Forelimb muscle (tissue), 1 donor: ENCODE measurements at regions not wholly inside any gene's neighbourhood (a gene's known extent, or its start where the extent isn't known, plus 50 kb on each side); places are given as distances from the start of the nearest gene placed in this dataset.

Experiments used
- DNase-seq: peaks from one replicate; pipeline ENCODE4 v3.0.0-alpha.2; 2013; ENCODE audit warnings: low read depth

DNA sequence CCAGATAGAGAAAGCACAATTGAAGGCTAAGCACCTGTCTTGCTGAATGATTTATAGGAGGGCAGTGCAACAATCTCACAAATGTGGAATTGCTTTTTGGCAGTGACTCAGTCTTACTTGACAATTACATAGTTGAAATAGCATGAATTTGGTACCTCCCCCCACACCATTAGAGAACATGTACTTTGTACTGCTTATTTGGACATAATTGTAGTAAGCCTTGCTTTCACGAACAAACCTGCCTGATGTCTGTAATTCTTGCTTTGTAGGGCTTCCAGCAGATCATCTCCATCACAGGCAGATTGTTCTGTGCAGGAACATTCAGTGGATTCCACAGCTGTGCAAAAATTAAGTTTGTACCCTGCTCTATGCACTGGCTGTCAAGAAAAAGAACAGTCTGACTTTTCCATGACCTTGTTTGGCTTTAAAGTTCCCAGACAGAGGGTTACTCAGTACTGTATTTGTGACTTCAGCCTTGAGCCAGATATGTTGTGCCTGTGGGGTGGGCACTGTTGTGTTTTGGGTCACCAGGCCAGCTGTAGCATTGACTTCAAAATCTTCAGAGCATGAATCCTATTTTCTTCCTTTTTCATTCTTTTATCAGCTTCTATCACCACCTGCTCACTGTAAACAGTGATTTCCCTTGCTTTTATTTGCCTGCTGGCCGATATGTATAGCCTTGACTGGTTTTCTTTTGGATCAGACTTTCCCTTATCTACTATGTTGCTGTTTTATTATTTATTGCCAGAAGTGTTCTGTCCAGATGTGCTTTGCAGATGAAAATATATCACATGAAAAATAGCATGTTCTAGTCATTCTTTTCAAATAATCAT lies 941.0 kb upstream of the CHORDC1 start:
- peak; percentile 11 for DNase-seq

DNA sequence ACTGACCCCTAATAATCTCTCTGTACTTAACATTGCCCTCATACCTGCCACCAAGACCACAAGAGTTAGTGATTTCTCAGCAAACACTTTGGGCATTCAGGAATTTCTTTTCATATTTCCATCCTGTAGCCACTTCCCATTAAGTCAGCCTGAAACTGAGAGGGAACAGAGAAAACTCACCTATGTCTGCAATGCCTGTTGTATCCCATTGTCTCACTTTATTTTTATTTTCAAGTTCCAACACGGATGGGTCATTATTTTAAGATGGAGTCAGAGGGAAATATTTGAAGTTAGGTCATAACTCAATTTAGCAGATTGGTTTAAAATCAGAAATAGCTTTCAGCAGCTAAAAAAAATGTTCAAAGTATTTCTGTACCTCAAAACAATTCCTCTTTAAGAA lies 937.8 kb upstream of the CHORDC1 start:
- no peak for DNase-seq

DNA sequence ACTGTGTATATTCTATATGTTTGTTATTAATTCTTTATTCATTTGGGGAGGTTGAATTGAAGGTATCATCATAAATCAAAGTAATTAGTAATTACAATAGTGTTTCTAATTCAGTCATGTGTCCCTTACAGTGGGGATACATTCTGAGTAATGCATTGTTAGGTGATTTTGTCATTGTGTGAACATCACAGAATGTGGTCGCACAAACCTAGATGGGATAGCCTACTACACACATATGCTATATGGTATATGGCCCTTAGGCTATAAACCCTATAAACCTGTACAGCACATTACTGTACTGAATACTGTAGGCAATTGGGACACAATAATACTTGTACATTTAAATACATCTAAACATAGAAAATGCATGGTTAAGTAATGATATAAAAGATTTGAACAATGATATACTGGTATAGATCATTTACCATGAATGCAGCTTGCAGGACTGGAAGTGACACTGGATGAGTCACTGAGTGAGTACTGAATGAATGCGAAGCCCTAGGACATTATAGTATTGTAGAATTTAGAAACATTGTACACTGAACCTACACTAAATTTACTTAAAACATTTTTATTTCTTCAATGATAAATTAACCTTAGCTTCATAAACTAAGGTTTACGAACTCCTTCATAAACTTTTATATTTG lies 936.2 kb upstream of the CHORDC1 start:
- DNase-seq: no peak

DNA sequence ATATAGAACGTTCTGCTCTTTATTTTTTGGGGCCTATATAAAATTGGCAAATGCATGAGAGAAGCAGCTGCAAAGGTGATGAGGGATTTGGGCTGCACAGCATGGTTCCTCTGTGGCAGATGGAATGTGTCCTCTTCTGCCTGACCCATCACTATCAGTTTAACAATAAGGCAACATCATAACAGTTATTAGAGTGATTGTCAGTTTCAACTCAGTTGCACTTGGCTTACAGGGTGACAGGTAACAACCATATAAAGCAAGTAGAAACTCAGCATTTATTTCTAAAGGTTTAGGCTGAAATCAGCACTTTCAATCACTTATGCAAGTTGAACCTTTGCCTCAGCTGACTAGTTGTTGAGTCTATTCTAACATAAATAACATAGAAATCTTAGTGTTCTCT lies 935.4 kb upstream of the CHORDC1 start:
- no peak for DNase-seq

DNA sequence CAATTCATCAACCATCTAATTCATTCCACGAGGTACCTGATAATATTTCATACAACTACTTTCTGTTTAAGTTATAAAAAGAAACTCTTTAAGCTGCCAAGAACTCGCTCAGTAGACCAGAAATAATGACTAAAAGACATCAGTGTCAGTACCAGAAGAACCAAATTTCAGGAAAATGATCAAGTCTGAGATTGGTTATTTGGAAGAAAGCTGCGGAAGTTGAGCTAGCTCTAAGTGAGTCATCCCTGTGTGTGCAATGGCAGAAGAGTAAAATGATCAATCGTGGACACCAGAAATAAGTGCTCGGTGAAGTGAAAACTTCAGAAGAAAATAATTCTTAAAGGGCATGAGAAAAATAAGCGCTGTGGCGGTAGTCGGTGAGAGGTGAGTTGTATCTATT lies 933.2 kb upstream of the CHORDC1 start:
- no peak for DNase-seq

DNA sequence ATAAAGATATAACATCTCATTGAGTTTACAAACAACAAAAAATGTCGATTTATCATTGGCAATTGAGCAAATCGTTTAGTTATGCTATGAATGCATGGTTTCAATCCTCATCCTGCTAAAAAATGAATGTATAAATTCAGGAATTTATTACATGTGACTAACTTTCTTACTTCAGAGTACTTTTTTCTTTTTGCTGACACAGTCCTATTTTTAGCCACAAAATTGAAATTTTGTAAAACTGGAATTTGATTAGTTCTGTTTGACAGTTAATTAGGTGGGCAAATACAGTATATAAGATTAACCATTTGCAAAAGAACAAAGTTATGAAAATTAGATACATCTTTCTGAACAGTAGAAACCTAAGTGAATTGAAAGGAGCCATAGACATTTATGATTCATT lies 925.0 kb upstream of the CHORDC1 start:
- no peak for DNase-seq

DNA sequence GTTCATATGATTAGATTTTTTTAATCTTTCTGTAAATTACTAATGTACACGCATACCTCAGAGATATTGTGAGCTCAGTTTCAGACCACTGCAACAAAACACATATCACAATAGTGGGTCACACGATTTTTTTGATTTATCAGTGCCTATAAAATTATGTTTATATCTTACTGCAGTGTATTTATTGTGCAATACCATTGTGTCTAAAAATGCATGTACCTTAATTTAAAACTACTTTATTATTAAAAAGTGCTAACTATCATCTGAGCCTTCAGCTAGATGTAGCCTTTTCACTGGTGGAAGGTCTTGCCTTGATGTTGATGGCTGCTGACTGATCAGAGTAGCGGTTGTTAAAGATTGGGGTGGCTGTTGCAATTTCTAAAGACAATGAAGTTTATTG lies 918.8 kb upstream of the CHORDC1 start:
- DNase-seq: no peak

DNA sequence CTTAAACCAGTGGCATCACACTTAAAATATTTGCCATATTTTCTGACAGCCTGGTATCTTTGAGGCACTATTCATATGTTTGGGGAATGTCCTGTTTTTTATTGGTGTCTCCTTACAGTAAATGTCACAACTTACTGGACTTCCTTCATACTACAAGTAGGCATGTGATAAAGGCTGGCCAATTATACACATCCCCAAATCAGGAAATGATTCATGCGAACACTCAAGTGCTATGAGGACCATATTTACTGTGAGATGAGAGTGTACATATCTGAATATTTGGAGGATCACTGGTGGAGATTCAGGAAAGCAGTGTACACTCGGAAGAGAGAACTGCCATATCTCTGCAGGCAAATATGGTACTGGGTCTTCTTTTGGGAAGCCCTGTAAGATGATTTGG lies 913.8 kb upstream of the CHORDC1 start:
- no peak for DNase-seq

DNA sequence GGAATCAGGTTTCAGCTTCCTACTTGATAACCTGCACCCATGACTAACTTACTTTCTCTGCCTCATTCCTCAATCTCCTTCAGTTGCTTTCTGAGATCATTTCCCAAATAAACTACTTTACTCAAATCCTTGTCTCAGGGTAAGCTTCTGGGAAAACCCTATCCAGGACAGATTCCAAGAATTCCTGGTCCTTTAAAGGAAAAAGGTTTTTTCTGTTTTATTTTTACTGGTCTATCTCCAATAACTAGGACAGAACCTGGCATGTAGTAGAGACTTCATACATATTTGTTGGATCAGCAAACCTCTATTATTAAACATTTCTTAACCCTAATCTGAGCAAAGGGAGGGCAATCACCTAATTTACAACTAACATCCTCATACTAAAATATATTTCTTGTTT lies 910.5 kb upstream of the CHORDC1 start:
- DNase-seq: peak; percentile 19

DNA sequence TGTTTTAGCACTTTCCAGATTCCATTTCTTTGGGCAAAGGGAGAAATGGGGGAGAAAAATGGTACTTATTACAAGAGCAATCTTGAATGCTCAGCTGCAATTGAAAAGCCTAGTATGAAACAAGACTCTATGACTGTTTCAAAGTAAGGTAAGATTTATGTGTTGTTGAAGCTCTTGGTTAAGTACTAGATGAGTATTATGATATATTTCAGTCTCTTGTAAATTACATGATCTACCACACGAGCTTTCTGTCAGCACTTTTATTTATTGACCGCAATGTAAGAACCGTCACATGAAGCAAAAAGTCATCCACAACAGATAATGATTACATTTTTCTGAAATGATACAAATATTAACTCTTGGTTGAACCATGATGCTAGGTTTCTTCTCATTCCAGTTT lies 906.7 kb upstream of the CHORDC1 start:
- no peak for DNase-seq

DNA sequence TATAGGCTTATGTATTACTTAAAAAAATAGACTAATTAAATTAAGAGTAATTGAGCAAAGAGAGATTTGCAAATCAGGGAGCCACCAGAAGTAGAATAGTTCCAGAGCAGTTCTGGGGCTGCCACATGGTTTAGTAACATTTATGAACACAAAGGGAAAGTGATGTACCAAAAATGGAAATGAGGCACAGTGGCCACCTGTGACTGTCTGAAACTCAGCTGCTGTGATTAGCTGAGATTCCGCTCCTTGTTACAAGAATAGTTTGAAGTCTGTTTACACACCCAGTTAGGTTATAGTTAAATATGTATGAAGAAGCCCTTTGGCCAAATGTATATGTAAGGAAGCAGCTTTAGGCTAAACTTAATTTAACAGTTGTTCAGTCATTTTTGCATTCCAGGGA lies 901.5 kb upstream of the CHORDC1 start:
- DNase-seq: no peak

DNA sequence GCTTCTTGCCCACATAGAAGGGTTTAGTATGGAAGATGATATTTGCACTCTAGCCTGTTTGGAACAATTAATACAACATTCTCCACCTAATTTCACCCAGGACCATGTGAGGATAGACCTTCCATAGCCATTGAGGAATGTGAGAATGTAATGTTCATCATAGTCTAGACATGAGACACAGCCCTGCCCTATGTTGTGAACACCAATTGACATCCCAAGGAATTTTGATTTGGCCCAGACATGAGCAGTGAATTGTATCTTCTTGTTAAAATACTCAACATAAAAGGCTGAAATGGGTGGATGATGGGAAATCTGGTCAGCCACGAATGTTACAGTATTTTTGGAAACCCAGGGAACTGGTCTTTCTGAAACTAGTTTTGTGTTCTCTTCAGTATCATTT lies 892.3 kb upstream of the CHORDC1 start:
- no peak for DNase-seq

DNA sequence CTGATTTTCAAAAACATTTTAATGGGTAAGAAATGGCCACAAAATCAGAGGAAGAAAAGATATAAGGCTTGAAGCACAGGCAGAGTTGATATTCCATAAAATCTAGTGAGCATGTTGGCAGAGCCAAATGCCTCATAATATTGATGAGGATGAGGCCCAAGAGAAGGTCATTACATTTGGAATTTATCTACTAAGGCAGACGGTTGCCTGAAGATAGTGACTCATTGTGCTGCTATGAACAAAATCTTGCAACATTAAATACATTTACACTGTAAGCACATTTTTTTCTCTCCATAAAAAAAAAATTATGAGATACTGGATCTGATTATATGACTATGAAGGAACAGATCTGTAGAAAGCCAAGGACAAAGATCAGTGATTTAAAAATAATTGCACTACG lies 881.4 kb upstream of the CHORDC1 start:
- no peak for DNase-seq

DNA sequence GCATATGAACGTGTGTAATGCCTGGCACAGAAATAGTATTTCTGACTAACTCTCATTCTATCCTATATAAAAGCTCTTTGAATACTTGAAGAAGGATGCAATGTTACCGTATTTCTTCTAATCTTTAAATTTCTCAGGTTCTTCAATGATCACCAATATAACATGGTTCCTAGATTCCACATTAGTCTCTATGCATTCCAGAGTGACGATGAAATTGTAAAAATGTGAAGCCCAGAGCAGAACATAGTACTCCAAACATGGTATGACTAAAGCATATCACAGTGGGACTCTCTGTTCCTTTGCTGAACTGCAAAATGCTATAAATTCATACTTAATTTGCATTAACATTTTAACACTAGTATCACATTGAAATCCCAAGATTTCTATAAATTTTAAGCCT lies 877.6 kb upstream of the CHORDC1 start:
- DNase-seq: no peak

DNA sequence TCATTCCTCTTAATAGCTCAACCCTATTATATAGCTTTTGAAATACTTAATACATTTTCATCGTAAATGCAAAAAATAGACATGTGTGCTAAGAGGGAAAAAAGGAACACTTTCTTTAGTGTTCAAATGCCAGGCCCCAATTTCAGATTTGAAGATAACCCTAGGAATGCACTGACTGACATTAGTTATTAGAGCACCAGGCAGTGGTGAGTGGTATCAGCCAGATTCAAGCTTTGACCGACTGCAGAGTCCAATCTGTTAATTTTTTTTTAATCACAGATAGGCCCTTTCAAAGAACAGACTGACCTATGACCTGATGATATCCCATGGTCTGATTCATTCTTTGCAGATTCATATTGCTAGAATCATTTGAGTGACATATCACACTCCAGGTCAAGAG lies 874.2 kb upstream of the CHORDC1 start:
- no peak for DNase-seq

DNA sequence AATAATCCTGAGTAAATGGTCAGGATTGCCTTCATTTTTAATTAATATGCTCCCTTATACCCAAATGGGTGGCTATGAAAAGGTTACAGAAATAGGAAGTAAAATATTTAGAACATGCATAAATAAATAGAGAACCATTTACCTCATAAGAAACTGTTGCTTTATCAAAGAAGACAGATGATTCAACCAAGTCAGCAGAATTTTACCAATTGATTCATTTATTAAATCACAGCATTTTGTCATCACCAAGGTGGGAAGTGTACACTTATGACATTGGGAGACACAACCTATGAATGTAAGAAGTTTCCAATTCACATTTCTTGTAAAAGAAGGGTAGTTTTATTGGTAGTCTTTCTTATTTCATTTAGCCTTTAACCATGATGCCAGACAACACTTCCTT lies 870.3 kb upstream of the CHORDC1 start:
- DNase-seq: no peak

DNA sequence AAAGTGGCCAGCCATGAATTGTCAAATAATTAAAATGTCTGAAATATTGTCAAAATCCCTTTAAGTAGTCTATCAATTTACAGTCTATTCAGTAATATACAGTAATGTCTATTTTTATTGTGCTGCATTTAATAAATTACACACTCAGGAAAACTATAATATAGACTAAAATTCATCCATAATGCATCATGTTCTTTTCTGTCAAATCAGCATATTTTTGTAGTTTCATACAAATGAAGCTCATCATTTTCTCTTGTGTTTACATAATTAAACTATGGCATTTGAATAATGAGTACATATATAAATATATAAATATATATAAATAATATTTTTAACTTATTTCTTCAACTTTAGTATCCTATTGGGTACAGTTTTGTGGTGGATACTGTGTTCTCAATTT lies 868.7 kb upstream of the CHORDC1 start:
- no peak for DNase-seq

DNA sequence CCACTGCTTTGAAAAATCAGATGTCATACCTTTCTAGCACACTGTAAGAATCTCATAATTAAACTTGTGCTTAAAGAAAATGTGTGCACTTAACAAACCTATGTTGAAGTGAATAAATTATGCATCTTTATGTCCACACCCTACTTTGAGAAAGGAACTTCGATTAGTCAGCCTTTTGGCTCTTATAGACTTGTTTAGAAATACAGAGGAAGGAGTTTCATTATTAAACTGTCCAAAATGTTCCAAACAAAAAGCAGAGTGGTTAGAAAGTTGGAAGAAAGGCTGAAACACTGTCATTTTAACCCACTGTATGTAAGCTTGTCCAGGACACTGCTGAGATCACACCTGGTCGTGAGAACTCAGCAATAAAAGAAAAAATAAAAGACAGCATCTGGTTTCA lies 863.2 kb upstream of the CHORDC1 start:
- no peak for DNase-seq

DNA sequence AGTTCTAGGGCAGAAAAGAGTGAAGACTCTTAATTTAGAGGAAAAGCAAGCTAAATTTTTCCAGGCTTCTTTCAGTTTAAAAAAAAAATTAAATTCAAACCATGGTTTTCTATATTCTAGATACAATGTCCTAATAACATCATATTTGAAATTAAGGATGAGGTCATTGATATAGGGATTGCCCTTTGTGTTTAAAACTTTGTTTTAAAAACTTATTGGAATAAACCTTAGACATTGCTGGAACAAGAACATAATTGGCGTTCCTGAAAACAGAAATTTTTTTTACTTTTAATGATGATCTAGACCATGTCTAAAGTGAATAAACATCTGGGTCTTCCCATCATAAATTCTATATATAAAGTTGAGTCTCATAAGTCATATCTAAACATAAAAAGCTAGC lies 859.4 kb upstream of the CHORDC1 start:
- DNase-seq: no peak

DNA sequence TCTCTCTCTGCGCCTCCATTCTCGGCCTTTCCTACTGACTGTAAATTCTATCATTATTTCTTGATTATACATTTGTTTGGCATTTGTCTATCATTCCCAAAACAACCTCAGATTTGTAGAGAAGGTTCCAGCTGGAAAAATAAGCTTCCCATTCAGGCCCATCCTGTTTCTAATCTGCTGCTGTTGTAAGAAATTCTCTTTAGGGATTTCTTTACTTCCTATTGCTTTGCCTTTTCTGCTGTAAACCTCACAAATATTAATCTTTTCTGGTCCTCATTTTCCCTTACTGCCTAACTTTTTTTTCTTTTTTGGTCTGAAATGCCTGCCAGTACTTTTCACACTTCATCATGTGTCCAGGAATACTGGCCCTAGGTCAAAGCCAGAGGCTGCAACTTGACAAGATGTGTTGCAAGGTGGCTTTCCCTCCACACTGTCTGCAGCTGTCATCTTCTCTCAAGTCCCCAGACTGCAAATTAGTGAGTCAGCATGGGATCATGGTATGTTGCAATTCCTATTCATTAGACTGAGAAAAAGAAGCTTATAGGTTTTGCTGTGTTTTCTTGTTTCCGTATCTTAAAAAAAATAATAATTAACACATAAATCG lies 858.7 kb upstream of the CHORDC1 start:
- DNase-seq: peak; percentile 84

DNA sequence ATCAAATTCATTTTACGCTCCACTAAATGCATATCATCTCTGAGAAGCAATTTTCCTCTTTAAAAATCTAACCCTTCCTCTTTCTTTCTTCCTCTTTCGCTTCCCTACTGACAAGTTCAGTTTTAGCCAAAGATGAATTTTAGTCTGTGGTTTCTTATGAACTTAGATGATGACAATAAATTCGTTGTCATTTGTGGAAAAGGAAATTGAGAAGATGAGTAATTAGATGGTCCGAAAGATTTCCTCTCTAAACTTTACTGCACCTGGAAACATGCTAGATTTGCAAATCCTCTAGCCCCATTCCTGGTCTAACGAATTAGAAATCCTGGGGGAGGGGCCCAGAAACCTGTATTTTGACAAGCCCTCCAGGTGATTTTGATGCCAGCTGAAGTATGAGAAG lies 855.4 kb upstream of the CHORDC1 start:
- no peak for DNase-seq

DNA sequence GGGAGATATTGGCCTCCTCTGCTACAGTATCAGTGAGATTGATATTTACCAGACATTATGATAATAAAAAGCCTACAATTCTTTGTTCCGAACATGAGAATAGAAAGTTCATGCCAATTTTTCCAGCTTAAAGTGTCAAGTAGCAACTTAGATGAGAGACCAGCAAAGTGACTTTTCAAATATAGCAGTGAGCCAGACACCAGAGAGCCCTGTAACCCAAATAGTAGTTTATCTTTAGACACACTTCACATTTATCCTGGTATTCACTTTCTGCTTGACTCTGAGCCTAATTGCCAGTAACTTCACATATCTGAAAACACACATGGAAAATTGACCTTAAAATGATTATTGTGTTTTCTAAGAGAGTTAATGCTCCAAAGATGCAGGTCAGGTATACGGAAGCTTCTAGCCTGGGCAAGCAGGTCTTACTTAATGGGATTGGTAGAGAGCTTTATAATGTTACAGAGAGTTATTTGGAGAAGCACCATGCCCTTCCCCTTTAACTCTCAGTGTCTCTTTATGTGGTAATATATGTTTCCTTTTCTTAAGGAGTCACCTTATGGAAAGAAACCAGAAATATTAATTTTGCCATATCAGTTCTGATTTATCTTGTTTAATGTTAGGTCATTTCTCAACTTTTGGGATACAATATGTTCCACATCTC lies 852.3 kb upstream of the CHORDC1 start:
- DNase-seq: no peak

DNA sequence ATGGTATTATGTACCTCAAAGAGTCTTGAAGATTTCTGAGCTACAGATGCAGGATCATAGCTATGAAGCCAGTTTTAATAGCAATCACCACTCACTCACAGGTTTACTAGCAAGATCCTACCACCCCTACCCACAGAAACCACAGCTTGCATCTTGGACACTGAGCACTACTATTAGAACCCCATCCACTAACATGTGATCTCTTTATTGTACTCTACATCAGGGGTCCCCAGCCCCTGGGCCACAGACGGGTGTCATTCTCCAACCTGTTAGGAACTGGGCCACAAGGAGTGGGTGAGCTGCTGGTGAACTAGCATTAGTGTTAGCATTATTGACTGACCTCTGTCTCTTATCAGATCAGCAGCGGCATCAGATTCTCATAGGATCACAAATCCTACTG lies 844.8 kb upstream of the CHORDC1 start:
- DNase-seq: no peak
